HCEC 1CT (cell line): ENCODE measurements at regions not wholly inside any gene's neighbourhood (a gene's known extent, or its start where the extent isn't known, plus 50 kb on each side); places are given as distances from the start of the nearest gene placed in this dataset.

Experiments used
- DNase-seq: peaks from one replicate; pipeline ENCODE4 v3.0.0-alpha.2; 2017

GRCh38 chr9:88659126-88659525 lies 124.1 kb downstream of the NXNL2 start:
- DNase-seq, result no peak

- peak; percentile 30 for DNase-seq
Measured at GRCh38 chr9:88660611-88661010, 125.6 kb downstream of the NXNL2 start.

GRCh38 chr9:88661759-88662158 lies 126.8 kb downstream of the NXNL2 start:
- DNase-seq, result no peak

GRCh38 chr9:88663771-88664419 lies 128.9 kb downstream of the NXNL2 start:
- no peak for DNase-seq

- no peak for DNase-seq
Measured at GRCh38 chr9:88664773-88665172, 129.8 kb downstream of the NXNL2 start.

GRCh38 chr9:88672874-88673689 lies 138.1 kb downstream of the NXNL2 start:
- no peak for DNase-seq

GRCh38 chr9:88673886-88674285 lies 138.9 kb downstream of the NXNL2 start:
- no peak for DNase-seq

- DNase-seq, result no peak
Measured at GRCh38 chr9:88676644-88677043, 141.7 kb downstream of the NXNL2 start.

- no peak for DNase-seq
Measured at GRCh38 chr9:88678008-88678407, 143.0 kb downstream of the NXNL2 start.

- no peak for DNase-seq
Measured at GRCh38 chr9:88678431-88678830, 143.5 kb downstream of the NXNL2 start.

GRCh38 chr9:88680041-88680440 lies 145.1 kb downstream of the NXNL2 start:
- DNase-seq, result no peak

GRCh38 chr9:88680505-88681160 lies 145.7 kb downstream of the NXNL2 start:
- DNase-seq, result peak; percentile 26

GRCh38 chr9:88681434-88681833 lies 146.5 kb downstream of the NXNL2 start:
- DNase-seq, result no peak

- no peak for DNase-seq
Measured at GRCh38 chr9:88682431-88682831, 147.5 kb downstream of the NXNL2 start.

- DNase-seq, result no peak
Measured at GRCh38 chr9:88684046-88684445, 149.1 kb downstream of the NXNL2 start.

GRCh38 chr9:88684845-88685244 lies 149.9 kb downstream of the NXNL2 start:
- no peak for DNase-seq

GRCh38 chr9:88685966-88686365 lies 151.0 kb downstream of the NXNL2 start:
- no peak for DNase-seq

- DNase-seq, result no peak
Measured at GRCh38 chr9:88689509-88690298, 154.7 kb downstream of the NXNL2 start.

- no peak for DNase-seq
Measured at GRCh38 chr9:88690628-88691027, 155.7 kb downstream of the NXNL2 start.

GRCh38 chr9:88691091-88691490 lies 156.1 kb downstream of the NXNL2 start:
- DNase-seq, result no peak

GRCh38 chr9:88691811-88692210 lies 156.8 kb downstream of the NXNL2 start:
- DNase-seq, result peak; percentile 66

- DNase-seq, result no peak
Measured at GRCh38 chr9:88692827-88693226, 157.8 kb downstream of the NXNL2 start.

- DNase-seq, result peak; percentile 76
Measured at GRCh38 chr9:88694625-88695024, 159.6 kb downstream of the NXNL2 start.
